Loucy (cell line): ENCODE measurements at regions not wholly inside any gene's neighbourhood (a gene's known extent, or its start where the extent isn't known, plus 50 kb on each side); places are given as distances from the start of the nearest gene placed in this dataset.

Experiments
- H2AFZ ChIP-seq: fragments of 200-600 bp; sonication (generic); 2 replicates; pipeline ENCODE4 v1.6.0; 2016; ENCODE audit warnings: antibody characterized with exemption, mild to moderate bottlenecking, low read length, moderate library complexity
- H3F3A ChIP-seq: fragments of 200-600 bp; 2 replicates; pipeline ENCODE4 v1.6.0; 2016; ENCODE audit warnings: antibody characterized with exemption, low read depth, mild to moderate bottlenecking
- H3K27me3 ChIP-seq: fragments of 200-600 bp; sonication (generic); 2 replicates; pipeline ENCODE4 v1.6.1; 2014; ENCODE audit warnings: low read length, mild to moderate bottlenecking; ENCODE audit not compliant: insufficient read depth, poor library complexity, severe bottlenecking
- H3K36me3 ChIP-seq: fragments of 200-600 bp; sonication (generic); 2 replicates; pipeline ENCODE4 v1.6.1; 2016; ENCODE audit warnings: low read length; ENCODE audit not compliant: insufficient read depth
- H3K4me1 ChIP-seq: fragments of 200-600 bp; sonication (generic); 2 replicates; pipeline ENCODE4 v1.5.1; 2014; ENCODE audit warnings: low read length, mild to moderate bottlenecking; ENCODE audit not compliant: insufficient read depth, poor library complexity, severe bottlenecking
- H3K4me2 ChIP-seq: fragments of 200-600 bp; sonication (generic); 2 replicates; pipeline ENCODE4 v1.6.0; 2014; ENCODE audit warnings: antibody characterized with exemption, low read length, low read depth, mild to moderate bottlenecking; ENCODE audit not compliant: poor library complexity, severe bottlenecking
- H3K4me3 ChIP-seq: fragments of 200-600 bp; sonication (generic); 2 replicates; pipeline ENCODE4 v1.5.1; 2014; ENCODE audit warnings: low read length, mild to moderate bottlenecking, mixed read lengths; ENCODE audit not compliant: poor library complexity, severe bottlenecking
- H3K79me2 ChIP-seq: fragments of 200-600 bp; sonication (generic); 2 replicates; pipeline ENCODE4 v1.6.1; 2014; ENCODE audit warnings: low read length; ENCODE audit not compliant: insufficient read depth
- H3K9ac ChIP-seq: fragments of 200-600 bp; sonication (generic); 2 replicates; pipeline ENCODE4 v1.6.0; 2014; ENCODE audit warnings: mild to moderate bottlenecking, low read depth, low read length, moderate library complexity; ENCODE audit not compliant: poor library complexity, severe bottlenecking
- H3K9me2 ChIP-seq: fragments of 200-600 bp; sonication (generic); replicated peaks from 2 replicates; pipeline ENCODE4 v1.6.1; 2016; ENCODE audit warnings: low read depth, low read length, mixed read lengths
- H3K9me3 ChIP-seq: fragments of 200-600 bp; sonication (generic); 2 replicates; pipeline ENCODE4 v1.6.1; 2014; ENCODE audit warnings: mild to moderate bottlenecking, antibody characterized with exemption, low read length, low read depth; ENCODE audit not compliant: insufficient read depth
- H4K20me1 ChIP-seq: fragments of 200-600 bp; sonication (generic); 2 replicates; pipeline ENCODE4 v1.6.0; 2014; ENCODE audit warnings: antibody characterized with exemption, low read length, mild to moderate bottlenecking; ENCODE audit not compliant: insufficient read depth, poor library complexity, severe bottlenecking
- CTCF ChIP-seq: fragments of 200-600 bp; sonication (generic); conservative IDR thresholded peaks from 2 replicates; pipeline ENCODE4 v1.5.1; 2014; ENCODE audit warnings: mild to moderate bottlenecking, antibody characterized with exemption, low read length
- EZH2phosphoT487 ChIP-seq: fragments of 200-600 bp; IDR thresholded peaks from 2 replicates; pipeline ENCODE4 v1.6.1; 2018; ENCODE audit warnings: antibody characterized with exemption, mild to moderate bottlenecking, moderate library complexity, borderline replicate concordance

- no peak overlapping the region for H3K4me2 ChIP-seq
- no peak overlapping the region for H2AFZ ChIP-seq
- H3F3A ChIP-seq: no peaks in the 10 kb centered on the region
- H3K9me3 ChIP-seq: no peaks in the 10 kb centered on the region
- TF ChIP-seq EZH2phosphoT487 (no peak), CTCF (no peak; the same call in 1 of the 2 replicates)
- no peaks in the 10 kb centered on the region for H3K4me1 ChIP-seq
- no peaks in the 10 kb centered on the region for H4K20me1 ChIP-seq
- H3K36me3 ChIP-seq: no peaks in the 10 kb centered on the region
- no peak overlapping the region for H3K9ac ChIP-seq
- H3K9me2 ChIP-seq: no peaks in the 10 kb centered on the region
- H3K27me3 ChIP-seq: no peaks in the 10 kb centered on the region
- no peak overlapping the region for H3K4me3 ChIP-seq
- no peaks in the 10 kb centered on the region for H3K79me2 ChIP-seq
Observed at GRCh38 chr5:10158886-10159285, 90.8 kb downstream of the ATPSCKMT start.

- H3K4me2 ChIP-seq: no peak overlapping the region
- no peak overlapping the region for H3K4me3 ChIP-seq
- H3K27me3 ChIP-seq: no peaks in the 10 kb centered on the region
- no peaks in the 10 kb centered on the region for H3F3A ChIP-seq
- H3K9ac ChIP-seq: no peak overlapping the region
- no peaks in the 10 kb centered on the region for H3K9me2 ChIP-seq
- H3K9me3 ChIP-seq: no peaks in the 10 kb centered on the region
- TF ChIP-seq CTCF (no peak), EZH2phosphoT487 (no peak)
- H3K36me3 ChIP-seq: no peaks in the 10 kb centered on the region
- H2AFZ ChIP-seq: no peak overlapping the region
- no peaks in the 10 kb centered on the region for H3K4me1 ChIP-seq
- H3K79me2 ChIP-seq: no peaks in the 10 kb centered on the region
- no peaks in the 10 kb centered on the region for H4K20me1 ChIP-seq
Observed at GRCh38 chr5:10157085-10157669, 92.5 kb downstream of the ATPSCKMT start.

GRCh38 chr5:10155897-10156667 lies 93.6 kb downstream of the ATPSCKMT start:
- Histone ChIP-seq H3K9me3 (no peaks in the 10 kb centered on the region), H3K36me3 (no peaks in the 10 kb centered on the region), H3K79me2 (no peaks in the 10 kb centered on the region), H3K4me1 (no peaks in the 10 kb centered on the region), H3K9ac (no peak overlapping the region), H3K9me2 (no peaks in the 10 kb centered on the region), H3F3A (no peaks in the 10 kb centered on the region), H3K27me3 (no peaks in the 10 kb centered on the region), H4K20me1 (no peaks in the 10 kb centered on the region), H3K4me3 (no peak overlapping the region), H3K4me2 (no peak overlapping the region), H2AFZ (no peak overlapping the region)
- TF ChIP-seq EZH2phosphoT487 (no peak), CTCF (no peak)
